KMS-11 (cell line): ENCODE measurements at regions not wholly inside any gene's neighbourhood (a gene's known extent, or its start where the extent isn't known, plus 50 kb on each side); places are given as distances from the start of the nearest gene placed in this dataset.

Source experiments
- H2AFZ ChIP-seq: fragments of 200-600 bp; sonication (generic); 2 replicates; pipeline ENCODE4 v1.6.1; 2016; ENCODE audit warnings: antibody characterized with exemption, mixed run types, low read depth
- H3K27ac ChIP-seq: fragments of 200-600 bp; sonication (generic); 2 replicates; pipeline ENCODE4 v1.6.1; 2016; ENCODE audit warnings: mild to moderate bottlenecking, mixed run types
- H3K27me3 ChIP-seq: fragments of 200-600 bp; sonication (generic); 2 replicates; pipeline ENCODE4 v1.6.1; 2017; ENCODE audit warnings: mild to moderate bottlenecking, low read depth, mixed run types, moderate library complexity; ENCODE audit not compliant: insufficient read depth
- H3K36me3 ChIP-seq: fragments of 200-600 bp; sonication (generic); 2 replicates; pipeline ENCODE4 v1.6.1; 2017; ENCODE audit warnings: mild to moderate bottlenecking, mixed run types; ENCODE audit not compliant: insufficient read depth
- H3K4me1 ChIP-seq: fragments of 200-600 bp; sonication (generic); 2 replicates; pipeline ENCODE4 v1.6.1; 2016; ENCODE audit warnings: mild to moderate bottlenecking, low read depth, mixed run types; ENCODE audit not compliant: poor library complexity, severe bottlenecking
- H3K4me2 ChIP-seq: fragments of 200-600 bp; sonication (generic); 2 replicates; pipeline ENCODE4 v1.7.0; 2016; ENCODE audit warnings: mild to moderate bottlenecking, mixed run types
- H3K4me3 ChIP-seq: fragments of 200-600 bp; sonication (generic); IDR thresholded peaks from 2 replicates; pipeline ENCODE4 v1.6.1; 2017; ENCODE audit warnings: low read depth, low read length, mixed read lengths; ENCODE audit not compliant: insufficient read depth
- H3K79me2 ChIP-seq: fragments of 200-600 bp; sonication (generic); 2 replicates; pipeline ENCODE4 v1.6.1; 2016; ENCODE audit warnings: low read depth, mixed run types; ENCODE audit not compliant: insufficient read depth
- H3K9ac ChIP-seq: fragments of 200-600 bp; sonication (generic); 2 replicates; pipeline ENCODE4 v1.6.1; 2016; ENCODE audit warnings: mild to moderate bottlenecking, mixed run types
- H4K20me1 ChIP-seq: fragments of 200-600 bp; sonication (generic); 2 replicates; pipeline ENCODE4 v1.6.1; 2016; ENCODE audit warnings: mild to moderate bottlenecking, mixed run types; ENCODE audit not compliant: insufficient read depth
- CTCF ChIP-seq: fragments of 200-600 bp; sonication (generic); conservative IDR thresholded peaks from 2 replicates; pipeline ENCODE4 v1.6.1; 2017; ENCODE audit warnings: low read depth, mild to moderate bottlenecking, antibody characterized with exemption, low read length, moderate library complexity, mixed read lengths

GRCh38 chr12:93245543-93245942 lies 132.2 kb upstream of the NUDT4 start:
- TF ChIP-seq CTCF: no peak
- Histone ChIP-seq H3K36me3 (no peaks in the 10 kb centered on the region), H3K4me1 (peaks cover 95% of the 10 kb centered on the region), H2AFZ (peak overlapping the region; percentile 57), H3K79me2 (no peaks in the 10 kb centered on the region), H4K20me1 (no peaks in the 10 kb centered on the region), H3K27ac (peak overlapping the region; percentile 89), H3K4me3 (no peak overlapping the region), H3K27me3 (no peaks in the 10 kb centered on the region), H3K9ac (peak overlapping the region; percentile 47; the same call in 1 of the 2 replicates), H3K4me2 (peak overlapping the region; percentile 92)

GRCh38 chr12:93247313-93247991 lies 130.3 kb upstream of the NUDT4 start:
- Histone ChIP-seq H2AFZ (no peak overlapping the region), H3K4me3 (no peak overlapping the region), H3K4me1 (peaks cover 81% of the 10 kb centered on the region), H3K79me2 (no peaks in the 10 kb centered on the region), H3K36me3 (no peaks in the 10 kb centered on the region), H3K27me3 (no peaks in the 10 kb centered on the region), H3K4me2 (peak overlapping the region; percentile 11; the same call in 1 of the 2 replicates), H4K20me1 (no peaks in the 10 kb centered on the region), H3K27ac (no peak overlapping the region), H3K9ac (no peak overlapping the region)
- no peak for TF ChIP-seq CTCF

- Histone ChIP-seq H3K4me2 (no peak overlapping the region), H3K79me2 (no peaks in the 10 kb centered on the region), H3K27me3 (no peaks in the 10 kb centered on the region), H3K4me1 (peaks cover 34% of the 10 kb centered on the region), H4K20me1 (no peaks in the 10 kb centered on the region), H3K36me3 (no peaks in the 10 kb centered on the region), H3K9ac (no peak overlapping the region), H2AFZ (no peak overlapping the region), H3K27ac (no peak overlapping the region), H3K4me3 (no peak overlapping the region)
- no peak for TF ChIP-seq CTCF
Measured at GRCh38 chr12:93252221-93252620, 125.5 kb upstream of the NUDT4 start.

GRCh38 chr12:93254911-93255310 lies 122.8 kb upstream of the NUDT4 start:
- peaks cover 17% of the 10 kb centered on the region for H3K4me1 ChIP-seq
- no peaks in the 10 kb centered on the region for H3K36me3 ChIP-seq
- H3K27me3 ChIP-seq: no peaks in the 10 kb centered on the region
- TF ChIP-seq CTCF: no peak
- H4K20me1 ChIP-seq: no peaks in the 10 kb centered on the region
- H3K9ac ChIP-seq: no peak overlapping the region
- no peak overlapping the region for H2AFZ ChIP-seq
- H3K27ac ChIP-seq: no peak overlapping the region
- no peaks in the 10 kb centered on the region for H3K79me2 ChIP-seq
- H3K4me3 ChIP-seq: no peak overlapping the region
- no peak overlapping the region for H3K4me2 ChIP-seq
